Right ventricle myocardium inferior (tissue), 1 donor: ENCODE measurements at regions not wholly inside any gene's neighbourhood (a gene's known extent, or its start where the extent isn't known, plus 50 kb on each side); places are given as distances from the start of the nearest gene placed in this dataset.
"Not testable (repeated sequence)": the region's sequence is repeated elsewhere in the genome, so short reads cannot be mapped to it uniquely, and the experiment has no call there.

Source experiments
- ATAC-seq: fragments of 200-7000 bp; cut with Tn5 transposase; one replicate; pipeline ENCODE4 v1.9.1; 2020; ENCODE audit warnings: mild to moderate bottlenecking, moderate library complexity
- DNase-seq: peaks from one replicate; pipeline ENCODE4 v3.0.0; 2021; ENCODE audit errors: missing footprints
- intact Hi-C: fragments of 100-400 bp; cut with DNase I; formaldehyde crosslinking; loops from one replicate; pipeline ENCODE4 v1.11.0; 2022
- donor health status: DM: no; HTN: yes; CAD: no; lungs with severe emphysema.

DNA sequence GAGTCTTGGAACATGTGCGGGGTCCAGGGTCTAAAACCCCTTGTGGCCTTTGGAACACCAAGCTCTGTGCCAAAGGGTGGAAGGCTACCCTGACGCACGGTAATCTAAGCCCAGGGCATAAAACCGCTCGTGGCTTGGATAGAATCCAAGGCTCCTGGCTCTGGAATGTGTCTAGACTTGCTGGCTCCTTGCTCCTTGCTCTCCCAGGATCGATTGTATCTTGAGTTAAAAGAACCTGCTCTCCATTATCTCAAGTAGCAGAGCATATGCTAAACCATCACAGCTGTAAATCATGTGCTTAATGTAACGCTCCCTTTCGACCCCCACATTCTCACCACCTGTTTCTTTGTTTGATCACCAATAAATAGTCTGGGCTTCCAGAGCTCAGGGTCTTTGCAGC, 50.3 kb downstream of the TLCD4 start:
- DNase-seq, result peak; percentile 55
- intact Hi-C loops, ATAC-seq: not testable (repeated sequence)

DNA sequence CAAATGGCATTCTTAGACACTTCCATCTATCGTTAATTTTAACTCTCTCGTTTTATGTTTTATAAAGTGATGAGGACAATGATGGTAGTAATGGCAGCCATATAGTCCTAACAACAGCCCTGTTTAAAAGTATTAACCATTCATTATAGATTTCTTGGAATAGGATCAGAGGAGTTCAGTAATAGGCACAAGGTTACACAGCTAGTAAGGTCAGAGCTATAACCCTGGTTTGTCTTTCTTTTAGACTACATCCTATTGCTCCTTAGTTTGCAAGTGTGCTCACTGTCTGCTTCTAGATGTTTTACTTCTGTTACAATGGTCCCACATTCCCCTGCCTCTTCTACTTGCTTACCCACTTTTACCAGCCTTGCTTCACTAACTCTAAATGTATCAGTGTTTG, 50.9 kb downstream of the TLCD4 start:
- intact Hi-C loops, result no loop called here
- ATAC-seq (no peak), DNase-seq (no peak)

DNA sequence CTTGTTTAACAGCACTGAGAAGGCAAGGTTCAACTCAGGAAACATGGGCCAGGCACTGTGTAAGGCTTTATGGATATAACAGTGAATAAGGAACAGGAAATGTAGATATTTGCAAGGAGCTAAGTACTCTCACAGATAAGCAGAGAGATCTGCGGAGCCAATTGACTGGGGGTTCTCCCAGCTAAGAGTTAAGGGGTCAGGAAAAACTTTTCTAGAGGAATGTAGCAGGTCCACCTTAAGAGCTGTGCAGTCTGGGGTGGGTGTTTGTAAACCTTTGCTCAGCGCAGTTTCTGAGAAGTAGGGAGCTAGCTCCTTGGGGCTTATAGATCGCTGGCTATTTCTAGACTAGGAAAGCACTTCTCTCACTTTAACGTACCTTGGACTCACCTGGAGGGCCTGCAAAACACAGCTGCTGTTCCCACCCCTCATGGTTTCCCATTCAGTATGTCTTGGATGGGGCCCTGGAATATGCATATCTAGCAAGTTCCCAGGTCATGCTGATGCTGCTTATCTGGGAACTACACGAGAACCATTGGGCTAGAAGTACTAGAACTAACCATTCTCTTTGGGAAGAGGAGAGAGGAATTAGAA, 51.7 kb downstream of the TLCD4 start:
- ATAC-seq (no peak), DNase-seq (no peak)
- intact Hi-C loops, result no loop called here

DNA sequence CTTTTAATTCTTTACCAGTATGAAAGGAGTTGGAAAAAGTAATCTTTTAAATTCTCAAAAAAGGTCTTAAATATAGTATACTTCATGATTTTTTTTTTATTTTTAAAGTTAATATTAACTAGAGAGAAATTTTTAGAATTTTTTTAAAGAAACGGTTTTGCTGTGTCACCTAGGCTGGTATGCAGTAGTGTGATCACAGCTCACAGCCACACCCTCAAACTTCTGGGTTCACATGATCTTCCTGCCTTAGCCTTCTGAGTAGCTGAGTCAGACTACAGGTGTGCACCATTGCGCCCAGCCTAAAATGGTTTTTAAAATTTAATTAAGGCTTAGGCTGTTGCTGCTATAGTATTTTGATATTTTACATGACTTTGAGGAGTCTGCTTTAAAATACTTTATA, 52.4 kb downstream of the TLCD4 start:
- intact Hi-C loops, result no loop called here
- no peak for DNase-seq
- no peak for ATAC-seq

DNA sequence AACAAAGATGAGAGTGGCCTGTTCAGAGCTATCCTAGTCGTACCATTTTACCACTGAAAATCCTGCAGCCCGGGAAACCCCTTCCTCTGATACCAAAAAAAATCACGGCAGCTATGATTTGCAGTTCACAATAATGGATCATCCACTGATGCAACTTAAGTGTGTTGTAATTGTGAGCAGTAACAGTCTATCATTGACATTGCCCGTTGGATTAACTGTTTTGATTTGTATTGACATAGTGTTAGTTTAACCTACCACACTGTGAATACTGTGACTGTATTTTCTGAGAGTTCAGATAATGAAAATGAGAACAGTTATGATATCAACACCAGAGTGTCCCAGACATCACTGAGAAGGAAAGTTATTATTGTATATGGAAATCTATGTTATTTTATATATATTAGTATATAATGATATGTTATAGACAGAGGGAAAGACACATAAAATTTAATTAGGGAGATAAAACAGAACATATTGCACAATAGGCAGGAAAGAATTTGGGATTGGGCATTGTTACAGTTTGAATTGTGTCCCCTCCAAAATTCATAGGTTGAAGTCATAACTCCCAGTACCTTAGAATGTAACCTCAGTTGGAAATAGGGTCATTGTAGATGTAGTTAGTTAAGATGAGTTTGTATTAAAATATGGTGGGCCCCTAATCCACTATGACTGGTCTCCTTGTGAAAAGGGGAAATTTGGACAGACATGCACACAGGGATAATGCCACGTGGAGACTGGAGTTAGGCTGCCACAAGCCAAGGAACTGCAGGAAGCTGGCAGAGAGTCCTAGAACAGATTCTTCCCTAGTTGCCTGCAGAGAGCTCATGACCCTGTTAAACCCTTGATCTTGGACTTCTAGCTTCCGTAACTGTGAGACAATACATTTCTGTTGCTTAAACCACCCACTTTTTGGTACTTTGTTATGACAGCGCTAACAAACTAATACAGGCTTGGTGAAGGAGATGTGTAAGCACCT, 54.4 kb downstream of the TLCD4 start:
- intact Hi-C loops, result no loop called here
- no peak for ATAC-seq
- DNase-seq, result no peak

DNA sequence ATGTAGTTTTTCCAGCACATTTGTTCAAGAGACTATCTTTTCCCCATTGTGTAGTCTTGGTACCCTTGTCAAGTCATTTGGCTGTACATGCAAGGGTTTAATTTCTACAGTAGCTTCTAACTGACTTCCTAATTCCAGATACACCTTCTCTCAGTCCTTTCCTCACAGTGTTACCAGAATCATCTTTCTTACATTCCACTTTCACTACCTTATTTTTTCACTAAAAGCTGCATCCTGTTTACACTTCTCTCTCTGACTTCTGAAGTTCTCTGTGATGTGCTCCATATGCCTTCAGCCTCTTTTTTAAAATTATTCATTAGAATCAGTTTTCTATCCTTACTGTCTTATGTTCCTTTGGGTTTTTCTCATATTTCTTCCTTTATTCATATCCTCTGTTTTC, 57.1 kb upstream of the RWDD3 start:
- DNase-seq (no peak), ATAC-seq (no peak)
- intact Hi-C loops, result no loop called here

DNA sequence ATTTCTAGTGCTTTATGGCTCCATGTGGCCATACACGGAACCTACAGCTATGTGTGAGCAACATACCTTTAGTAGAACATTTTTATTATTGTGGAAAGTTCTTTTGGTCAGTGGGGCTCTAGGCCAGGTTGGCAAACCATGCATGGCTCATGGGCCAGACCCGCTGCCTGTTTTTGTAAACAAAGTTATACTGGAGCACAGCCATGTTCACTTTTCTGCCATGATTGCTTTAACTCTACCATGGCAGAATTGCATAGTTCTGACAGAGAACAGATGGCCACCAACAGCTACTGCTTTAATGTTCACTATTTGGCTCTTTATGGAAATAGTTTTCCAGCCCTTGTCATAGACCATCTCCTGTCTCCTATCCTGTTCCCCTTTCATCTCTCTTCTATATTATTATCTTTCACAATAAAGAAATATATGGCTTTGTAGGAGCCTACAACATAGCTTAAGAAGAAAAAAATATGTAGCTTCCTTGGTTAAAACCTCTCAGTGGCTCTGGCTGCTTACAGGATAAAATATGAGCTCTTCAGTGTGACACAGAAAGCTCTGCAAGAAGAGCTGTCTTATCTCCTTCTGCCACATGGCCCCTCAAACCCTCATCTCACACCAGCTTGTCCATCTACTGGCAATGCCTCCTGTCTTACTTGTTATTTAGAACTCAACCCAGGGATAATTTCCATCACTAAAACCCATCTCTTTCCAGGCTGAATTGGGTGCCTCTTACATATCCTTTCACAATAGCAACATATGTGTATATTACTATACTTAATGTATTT, 54.6 kb upstream of the RWDD3 start:
- intact Hi-C loops, result no loop called here
- ATAC-seq (peak; percentile 59), DNase-seq (no peak)

DNA sequence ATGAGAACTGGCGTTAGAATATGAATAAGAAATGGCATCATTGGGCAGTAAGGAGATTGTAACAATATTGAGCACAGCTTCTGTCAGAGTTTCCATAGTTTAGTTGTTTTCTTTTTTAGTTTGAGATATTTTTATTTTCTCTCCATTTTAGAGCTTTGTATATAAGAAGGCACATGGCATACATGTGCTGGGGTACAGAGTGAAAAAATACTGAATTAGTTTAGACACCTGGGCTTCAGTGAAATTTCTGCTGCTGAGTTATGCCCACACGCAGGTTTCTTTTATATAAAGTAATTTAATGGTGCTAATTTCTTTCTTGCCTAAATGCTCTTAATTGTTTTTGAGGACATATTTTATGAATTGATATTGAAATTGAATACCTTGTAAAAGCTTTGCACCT, 53.6 kb upstream of the RWDD3 start:
- intact Hi-C loops, result no loop called here
- DNase-seq (no peak), ATAC-seq (no peak)

DNA sequence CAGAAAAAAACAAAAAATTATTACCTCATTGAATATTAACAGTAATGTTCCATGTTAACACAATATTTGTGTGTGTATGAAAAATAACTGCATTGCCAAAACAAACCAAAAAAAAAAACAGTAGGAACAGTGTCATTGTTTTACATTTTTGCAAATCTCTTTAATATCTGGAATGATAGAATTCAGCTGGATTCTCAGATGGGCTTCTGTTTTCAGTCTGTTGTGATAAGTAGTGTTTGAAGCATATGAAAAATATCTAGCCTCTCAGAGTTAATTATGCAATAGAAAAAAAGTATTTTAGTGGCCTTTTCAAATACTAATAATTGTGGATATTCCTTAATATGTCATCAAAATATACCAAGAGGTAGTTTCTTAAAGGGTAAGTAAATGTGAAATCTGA, 52.9 kb upstream of the RWDD3 start:
- intact Hi-C loops, result no loop called here
- ATAC-seq, result no peak
- no peak for DNase-seq

DNA sequence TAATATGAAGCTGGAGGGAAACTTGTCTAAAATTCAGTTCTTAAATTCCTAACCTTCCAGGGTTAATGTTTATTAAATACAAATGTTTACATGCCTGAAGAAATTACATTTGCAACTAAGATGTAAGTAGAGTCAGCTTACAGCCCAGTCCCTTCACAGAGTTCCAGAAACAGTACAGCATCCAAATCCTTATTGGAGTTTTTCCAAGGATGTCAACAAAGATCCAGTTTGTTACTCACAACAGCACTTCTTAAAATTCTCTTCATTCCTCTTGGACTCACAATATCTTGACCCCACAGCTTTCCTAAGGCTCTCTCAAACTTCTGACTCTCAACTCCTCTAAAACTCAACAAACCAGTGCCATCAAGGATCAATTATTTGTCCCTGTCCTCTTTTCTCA, 50.1 kb upstream of the RWDD3 start:
- intact Hi-C loops, result no loop called here

More for the DNA sequence above, 50.1 kb upstream of the RWDD3 start:
- ATAC-seq (peak; percentile 36), DNase-seq (no peak)
